HG03066 (cell line): ENCODE measurements at regions not wholly inside any gene's neighbourhood (a gene's known extent, or its start where the extent isn't known, plus 50 kb on each side); places are given as distances from the start of the nearest gene placed in this dataset.

Experiments
- ATAC-seq: cut with Tn5 transposase; IDR thresholded peaks from one replicate; pipeline ENCODE4 v1.9.1; 2021; ENCODE audit warnings: low read depth; ENCODE audit not compliant: unreplicated experiment

- ATAC-seq = no peak
Measured at GRCh38 chr6:167730441-167730840, 96.3 kb upstream of the AFDN start.

GRCh38 chr6:167731216-167731615 is 95.5 kb upstream of the AFDN start:
- no peak for ATAC-seq

GRCh38 chr6:167731731-167732422 is 94.8 kb upstream of the AFDN start:
- no peak for ATAC-seq

GRCh38 chr6:167733740-167734661 is 92.7 kb upstream of the AFDN start:
- ATAC-seq = no peak

GRCh38 chr6:167734662-167735083 is 92.0 kb upstream of the AFDN start:
- no peak for ATAC-seq

GRCh38 chr6:167735084-167735950 is 91.4 kb upstream of the AFDN start:
- no peak for ATAC-seq

- ATAC-seq = no peak
Measured at GRCh38 chr6:167735951-167736288, 90.8 kb upstream of the AFDN start.

- ATAC-seq = no peak
Measured at GRCh38 chr6:167736486-167737204, 90.1 kb upstream of the AFDN start.

GRCh38 chr6:167737205-167737830 is 89.4 kb upstream of the AFDN start:
- no peak for ATAC-seq

GRCh38 chr6:167738386-167738785 is 88.3 kb upstream of the AFDN start:
- no peak for ATAC-seq

- no peak for ATAC-seq
Measured at GRCh38 chr6:167739721-167740475, 86.8 kb upstream of the AFDN start.

- no peak for ATAC-seq
Measured at GRCh38 chr6:167742719-167743303, 83.9 kb upstream of the AFDN start.

GRCh38 chr6:167744681-167745669 is 81.7 kb upstream of the AFDN start:
- no peak for ATAC-seq

GRCh38 chr6:167745670-167746389 is 80.9 kb upstream of the AFDN start:
- ATAC-seq = no peak

GRCh38 chr6:167746390-167746907 is 80.3 kb upstream of the AFDN start:
- no peak for ATAC-seq

- no peak for ATAC-seq
Measured at GRCh38 chr6:167746975-167747374, 79.7 kb upstream of the AFDN start.

- ATAC-seq = no peak
Measured at GRCh38 chr6:167747645-167748044, 79.1 kb upstream of the AFDN start.
